ENCODE measurements at regions not wholly inside any gene's neighbourhood (a gene's known extent, or its start where the extent isn't known, plus 50 kb on each side); places are given as distances from the start of the nearest gene placed in this dataset.
"Not testable (repeated sequence)": the region's sequence is repeated elsewhere in the genome, so short reads cannot be mapped to it uniquely, and the experiment has no call there.

GRCh38 chr2:48045613-48046012 lies 139.3 kb upstream of the FBXO11 start:
- no peak for DNase-seq

DNA sequence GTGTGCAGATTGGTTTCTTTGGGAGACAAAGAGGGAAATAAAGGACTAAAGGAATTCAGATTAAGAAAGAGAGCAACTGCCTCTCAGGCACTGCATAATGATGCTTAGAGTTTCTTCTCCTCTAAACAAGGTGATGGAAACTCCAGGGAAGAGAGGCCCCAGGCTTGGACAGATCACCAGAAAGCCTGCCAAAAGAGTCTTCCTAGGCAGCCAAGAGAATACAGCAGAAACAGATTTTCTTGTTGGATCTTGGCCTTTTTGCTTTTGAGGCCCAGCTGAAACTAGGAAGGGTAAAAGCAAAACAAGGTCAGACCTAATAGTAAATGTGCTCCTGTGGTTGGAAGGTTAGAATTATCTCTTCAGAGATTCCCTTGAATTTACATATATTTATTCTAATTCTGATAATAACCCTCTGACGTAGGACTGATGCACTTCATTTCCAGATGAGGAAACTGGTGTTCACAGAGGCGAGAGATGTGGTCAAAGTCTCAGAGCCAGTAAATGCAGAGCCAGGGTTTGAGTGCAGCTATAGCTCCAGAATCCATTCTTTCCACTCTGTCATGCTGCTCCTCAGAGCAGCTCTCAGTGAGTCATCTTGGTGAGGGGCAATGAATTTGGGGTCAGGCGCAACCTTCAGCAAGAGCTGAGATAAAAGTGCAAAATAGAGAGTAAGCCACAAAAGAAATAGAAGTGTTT lies 142.3 kb upstream of the FBXO11 start:
- DNase-seq: no peak

DNA sequence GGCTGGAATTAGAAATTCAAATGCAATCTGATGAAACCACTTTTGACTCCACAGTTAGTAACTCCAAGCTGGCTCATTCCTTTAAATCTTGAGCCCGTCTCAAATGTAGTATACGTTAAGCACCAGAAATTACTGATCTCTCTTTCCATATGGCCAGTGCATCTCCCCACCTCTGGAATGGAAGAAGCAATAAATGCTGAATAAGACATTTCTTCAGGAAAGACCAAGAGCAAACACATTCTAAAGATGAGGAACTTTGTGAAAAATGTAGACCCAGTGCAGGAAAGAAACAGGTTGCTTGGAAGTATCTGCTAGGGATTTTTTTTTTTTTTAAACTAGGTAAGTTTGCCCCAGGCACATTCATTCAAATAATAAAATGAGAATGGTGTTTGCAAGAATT lies 143.1 kb upstream of the FBXO11 start:
- DNase-seq: no peak

GRCh38 chr2:48050711-48051110 lies 144.4 kb upstream of the FBXO11 start:
- DNase-seq: no peak

- DNase-seq: peak; percentile 76
Observed at GRCh38 chr2:48059975-48060374, 153.7 kb upstream of the FBXO11 start.

DNA sequence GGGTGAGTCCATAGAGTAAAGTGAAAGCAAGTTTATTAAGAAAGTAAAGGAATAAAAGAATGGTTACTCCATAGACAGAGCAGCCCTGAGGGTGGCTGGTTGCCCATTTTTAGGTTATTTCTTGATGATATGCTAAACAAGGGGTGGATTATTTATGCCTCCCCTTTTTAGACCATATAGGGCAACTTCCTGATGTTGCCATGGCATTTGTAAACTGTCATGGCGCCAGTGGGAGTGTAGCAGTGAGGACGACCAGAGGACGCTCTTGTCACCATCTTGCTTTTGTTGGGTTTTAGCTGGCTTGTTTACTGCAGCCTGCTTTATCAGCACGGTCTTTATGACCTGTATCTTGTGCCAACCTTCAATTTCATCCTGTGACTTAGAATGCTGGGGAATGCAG lies 155.4 kb upstream of the FBXO11 start:
- DNase-seq: not testable (repeated sequence)

- DNase-seq: no peak
Observed at GRCh38 chr2:48065096-48065495, 158.8 kb upstream of the FBXO11 start.

GRCh38 chr2:48066000-48066399 lies 159.7 kb upstream of the FBXO11 start:
- DNase-seq: no peak

- peak; percentile 50 for DNase-seq
Observed at GRCh38 chr2:48069769-48070168, 163.5 kb upstream of the FBXO11 start.

DNA sequence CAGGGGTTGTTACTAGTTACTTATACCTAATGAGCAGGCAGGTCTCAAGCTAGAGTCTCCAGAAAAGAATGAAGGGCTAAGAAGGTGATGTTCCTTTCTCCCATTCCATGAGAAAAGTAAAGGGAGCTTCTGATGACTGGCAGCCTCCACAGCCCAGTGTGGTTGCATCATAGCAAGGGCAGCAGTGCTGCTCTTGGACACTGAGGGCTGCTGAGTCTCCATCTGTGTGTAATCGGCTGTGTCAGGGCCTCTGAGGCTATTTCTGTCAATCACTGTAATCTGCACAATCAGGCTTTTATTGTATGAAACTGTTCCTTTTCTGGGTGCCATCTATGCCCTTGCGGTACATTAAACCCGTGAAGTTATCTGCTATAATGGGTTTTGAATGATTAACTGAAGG lies 164.1 kb upstream of the FBXO11 start:
- DNase-seq: peak; percentile 9

DNA sequence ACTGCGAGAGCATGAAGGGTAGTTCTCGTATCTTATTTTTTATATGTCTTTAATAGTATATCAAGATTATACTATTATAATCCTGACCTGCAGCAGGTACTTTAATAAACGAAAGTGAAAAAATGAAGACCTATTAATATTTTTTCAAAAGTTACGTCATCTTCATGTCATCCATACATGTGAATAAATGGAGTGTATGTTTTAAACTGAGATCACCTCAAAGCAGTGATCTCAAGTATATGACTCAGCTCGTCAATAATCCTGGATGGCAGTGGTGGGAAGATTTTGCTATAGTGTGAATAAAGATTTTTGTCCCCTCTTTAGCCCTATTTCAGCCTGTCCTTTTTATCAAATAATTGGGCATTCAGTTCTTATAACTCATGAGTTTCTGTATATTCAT lies 166.3 kb upstream of the FBXO11 start:
- no peak for DNase-seq

DNA sequence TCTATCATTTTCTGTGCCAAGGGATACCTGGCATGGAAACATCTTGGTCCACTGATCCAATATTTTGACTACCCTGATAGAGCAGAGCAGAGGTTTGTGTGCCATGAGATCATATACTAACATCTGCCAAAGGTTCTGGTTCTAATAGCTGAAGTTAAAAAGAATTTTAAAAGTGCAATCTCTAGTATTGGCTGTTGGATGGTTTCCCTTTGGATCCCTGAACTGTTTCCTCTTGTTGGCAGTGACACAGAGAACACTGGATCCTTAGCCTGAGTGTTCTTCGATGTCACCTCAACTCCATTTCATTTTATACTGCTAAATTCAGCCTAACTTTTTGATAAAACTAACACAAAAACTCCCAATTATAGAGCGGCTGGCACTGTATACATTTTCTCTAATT lies 169.3 kb upstream of the FBXO11 start:
- no peak for DNase-seq

GRCh38 chr2:48080534-48081316 lies 174.4 kb upstream of the FBXO11 start:
- peak; percentile 17 for DNase-seq

DNA sequence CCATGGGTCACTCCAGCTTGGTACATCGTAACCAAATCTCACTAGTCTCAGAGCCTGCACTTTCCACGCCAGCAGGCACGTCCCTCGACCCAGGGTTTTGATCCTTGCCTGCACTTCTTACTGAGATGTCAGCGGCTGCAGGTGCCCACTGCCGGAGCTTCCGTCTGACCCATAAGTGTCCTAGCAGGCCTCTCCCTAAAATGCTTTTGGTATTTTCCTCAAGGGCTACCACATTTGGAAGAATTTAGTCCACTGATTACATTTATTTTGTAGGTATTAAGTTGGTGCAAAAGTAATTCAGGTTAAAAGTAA lies 175.0 kb upstream of the FBXO11 start:
- DNase-seq: no peak

- no peak for DNase-seq
Observed at GRCh38 chr2:48085888-48086287, 179.6 kb upstream of the FBXO11 start.

GRCh38 chr2:48088994-48089393 lies 182.7 kb upstream of the FBXO11 start:
- DNase-seq: no peak

DNA sequence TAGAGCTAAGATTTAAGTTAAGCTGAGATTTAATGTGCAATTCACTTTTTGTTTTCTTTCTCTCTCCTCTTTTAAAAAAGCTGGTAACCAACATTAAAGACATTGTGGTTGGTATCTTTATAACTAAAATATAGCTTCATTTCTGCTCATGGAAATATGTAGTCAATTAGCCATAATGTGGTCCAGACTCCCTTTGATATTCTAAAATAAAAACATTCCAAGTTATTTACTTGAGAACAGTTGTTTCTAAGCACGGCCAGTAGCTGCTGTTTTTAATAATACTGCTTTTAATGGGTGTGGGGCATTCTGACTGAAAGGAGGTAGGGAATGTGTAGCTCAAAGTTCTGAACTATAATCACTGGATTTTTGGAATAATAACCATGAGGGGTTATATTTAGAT lies 183.3 kb upstream of the FBXO11 start:
- DNase-seq: no peak

DNA sequence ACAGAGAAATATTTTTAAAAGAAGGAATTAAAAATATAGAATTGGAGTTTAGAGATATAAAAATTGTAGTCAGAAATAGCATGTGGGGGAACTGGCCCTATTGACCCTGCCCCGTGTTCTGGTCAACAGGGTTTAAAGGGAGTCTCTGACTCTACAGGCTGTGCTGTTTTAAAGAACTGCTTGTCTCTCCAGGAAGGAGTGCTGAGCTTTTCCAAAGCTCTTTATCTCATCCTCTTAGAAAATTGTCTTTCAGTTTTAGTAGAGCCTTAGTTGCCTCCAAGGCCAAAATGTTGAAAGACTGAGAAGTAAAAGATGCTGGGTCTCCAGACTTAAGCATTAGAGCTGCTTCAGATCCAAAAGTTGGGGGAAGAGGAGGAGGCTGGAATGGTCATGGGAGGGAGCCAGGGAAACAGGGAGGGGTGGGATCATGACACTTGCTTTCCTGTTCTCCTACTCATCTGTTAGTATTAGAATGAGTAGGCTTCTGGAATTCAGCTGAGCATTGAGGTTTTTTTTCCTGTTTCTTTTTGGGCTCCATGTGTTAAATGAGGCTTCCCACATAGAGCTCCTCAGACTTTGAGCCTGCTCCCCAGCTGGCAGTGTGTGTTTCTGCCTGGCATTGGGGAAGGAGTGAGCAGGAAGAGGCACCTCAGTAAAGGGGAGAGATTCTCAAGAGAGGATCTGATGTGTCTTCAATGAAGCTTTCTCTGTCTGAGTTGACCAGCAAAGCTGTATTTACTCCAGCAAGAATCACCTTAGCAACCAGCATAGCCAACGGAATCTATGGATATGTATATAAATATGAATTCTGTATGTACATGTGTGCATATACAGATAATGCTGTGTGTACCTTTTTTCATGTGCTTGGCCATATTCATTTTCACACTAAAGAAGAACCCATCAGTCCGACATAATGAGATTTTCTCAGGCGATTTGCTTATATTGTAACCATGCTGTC lies 186.8 kb upstream of the FBXO11 start:
- no peak for DNase-seq

- DNase-seq: not testable (repeated sequence)
Observed at GRCh38 chr2:48096765-48097164, 190.5 kb upstream of the FBXO11 start.

DNA sequence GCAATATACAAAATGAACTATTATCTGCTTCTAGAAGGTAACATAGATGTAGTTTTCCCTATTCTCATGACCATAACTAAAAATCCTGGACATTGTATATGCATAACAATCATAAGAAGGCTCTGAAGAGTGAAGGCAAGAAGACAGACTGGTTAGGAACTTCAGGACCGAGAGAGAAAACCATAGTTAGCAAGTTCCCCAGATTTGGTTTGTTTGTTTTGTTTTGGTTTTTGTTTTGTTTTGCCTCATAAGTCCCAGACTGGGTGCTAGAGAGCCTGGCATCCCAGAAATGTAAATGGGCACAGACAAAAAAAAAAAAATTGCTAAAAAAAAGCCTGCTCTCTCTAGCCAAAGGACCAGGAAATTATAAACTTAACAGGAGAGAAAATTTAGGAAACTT lies 192.2 kb upstream of the FBXO11 start:
- DNase-seq: no peak

DNA sequence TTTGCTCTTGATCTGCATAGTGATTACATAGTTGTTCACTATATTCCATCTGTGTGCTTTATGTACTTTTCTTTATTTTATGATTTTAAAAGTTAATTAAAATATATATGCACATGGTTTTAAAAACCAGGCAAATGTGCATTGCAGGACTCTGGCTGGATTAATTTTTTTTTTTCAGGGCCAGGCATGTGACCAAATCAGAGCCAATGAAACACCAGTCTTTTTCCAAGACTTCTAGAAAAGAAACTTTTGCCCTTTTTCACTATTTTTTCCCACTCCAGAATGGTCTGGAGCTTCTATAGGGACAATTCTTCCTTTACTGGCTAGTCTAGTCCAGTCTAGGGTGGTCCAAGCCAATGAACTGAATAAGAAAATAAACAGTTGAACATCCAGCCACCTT lies 198.1 kb upstream of the FBXO11 start:
- no peak for DNase-seq

GRCh38 chr2:48105848-48106247 lies 199.6 kb upstream of the FBXO11 start:
- no peak for DNase-seq

GRCh38 chr2:48107326-48107925 lies 201.1 kb upstream of the FBXO11 start:
- peak; percentile 47 for DNase-seq
